H9 (cell line): ENCODE measurements at regions not wholly inside any gene's neighbourhood (a gene's known extent, or its start where the extent isn't known, plus 50 kb on each side); places are given as distances from the start of the nearest gene placed in this dataset.

Experiments
- DNase-seq: peaks from one replicate; pipeline ENCODE4 v3.0.0-alpha.2; 2017
- H2AFZ ChIP-seq: one replicate; pipeline ENCODE4 v1.6.1; 2013; ENCODE audit warnings: mild to moderate bottlenecking, low read length, control low read depth, moderate library complexity
- H2AK5ac ChIP-seq: 2 replicates; pipeline ENCODE4 v1.6.1; 2013; ENCODE audit warnings: low read length, control low read depth, mixed read lengths; ENCODE audit not compliant: insufficient read length
- H2BK120ac ChIP-seq: one replicate; pipeline ENCODE4 v1.6.1; 2013; ENCODE audit warnings: low read depth, mild to moderate bottlenecking, low read length, control low read depth, inconsistent platforms; ENCODE audit not compliant: poor library complexity, severe bottlenecking
- H2BK12ac ChIP-seq: 2 replicates; pipeline ENCODE4 v1.6.1; 2013; ENCODE audit warnings: low read length, control low read depth, mixed read lengths, low read depth; ENCODE audit not compliant: insufficient read length
- H2BK15ac ChIP-seq: 2 replicates; pipeline ENCODE4 v1.6.1; 2013; ENCODE audit warnings: low read depth, low read length, control low read depth
- H2BK20ac ChIP-seq: one replicate; pipeline ENCODE4 v1.6.1; 2013; ENCODE audit warnings: low read depth, mild to moderate bottlenecking, low read length, control low read depth, inconsistent platforms; ENCODE audit not compliant: poor library complexity, severe bottlenecking
- H2BK5ac ChIP-seq: 2 replicates; pipeline ENCODE4 v1.6.1; 2013; ENCODE audit warnings: low read length, control low read depth, mixed read lengths; ENCODE audit not compliant: insufficient read length
- H3K14ac ChIP-seq: 2 replicates; pipeline ENCODE4 v1.6.1; 2013; ENCODE audit warnings: low read length, control low read depth; ENCODE audit not compliant: insufficient read depth
- H3K18ac ChIP-seq: 2 replicates; pipeline ENCODE4 v1.6.1; 2013; ENCODE audit warnings: low read depth, mild to moderate bottlenecking, mixed read lengths, low read length, control low read depth; ENCODE audit not compliant: insufficient read length
- H3K23ac ChIP-seq: 2 replicates; pipeline ENCODE4 v1.6.1; 2013; ENCODE audit warnings: low read length, control low read depth, mixed read lengths, low read depth; ENCODE audit not compliant: insufficient read length
- H3K23me2 ChIP-seq: 2 replicates; pipeline ENCODE4 v1.6.1; 2013; ENCODE audit warnings: low read depth, mild to moderate bottlenecking, mixed read lengths, low read length, control low read depth; ENCODE audit not compliant: insufficient read length, poor library complexity, severe bottlenecking
- H3K27ac ChIP-seq: 2 replicates; pipeline ENCODE4 v1.5.1; 2013; ENCODE audit warnings: low read length, control low read depth, mixed read lengths, low read depth; ENCODE audit not compliant: insufficient read length
- H3K27me3 ChIP-seq: 2 replicates; pipeline ENCODE4 v1.6.1; 2013; ENCODE audit warnings: low read length, control low read depth, inconsistent platforms; ENCODE audit not compliant: insufficient read depth
- H3K4ac ChIP-seq: 2 replicates; pipeline ENCODE4 v1.6.1; 2013; ENCODE audit warnings: low read depth, mild to moderate bottlenecking, control low read depth, inconsistent platforms, low read length, moderate library complexity
- H3K4me1 ChIP-seq: 2 replicates; pipeline ENCODE4 v1.6.1; 2013; ENCODE audit warnings: low read length, control low read depth, inconsistent platforms; ENCODE audit not compliant: insufficient read depth
- H3K4me2 ChIP-seq: 2 replicates; pipeline ENCODE4 v1.6.1; 2013; ENCODE audit warnings: low read length, control low read depth, mixed read lengths; ENCODE audit not compliant: insufficient read length, insufficient read depth
- H3K56ac ChIP-seq: 2 replicates; pipeline ENCODE4 v1.6.1; 2013; ENCODE audit warnings: low read depth, mild to moderate bottlenecking, mixed read lengths, low read length, control low read depth; ENCODE audit not compliant: insufficient read length
- H3K79me1 ChIP-seq: 2 replicates; pipeline ENCODE4 v1.6.1; 2013; ENCODE audit warnings: low read depth, mild to moderate bottlenecking, moderate library complexity, low read length, control low read depth, inconsistent platforms; ENCODE audit not compliant: insufficient read depth, poor library complexity, severe bottlenecking
- H3K79me2 ChIP-seq: 2 replicates; pipeline ENCODE4 v1.6.1; 2013; ENCODE audit warnings: low read length, control low read depth, inconsistent platforms; ENCODE audit not compliant: insufficient read depth
- H3K9ac ChIP-seq: 2 replicates; pipeline ENCODE4 v1.6.1; 2013; ENCODE audit warnings: low read length, control low read depth, mixed read lengths; ENCODE audit not compliant: insufficient read length; ENCODE audit errors: extremely low read depth
- H3K9me3 ChIP-seq: one replicate; pipeline ENCODE4 v1.6.1; 2013; ENCODE audit warnings: low read depth, low read length, inconsistent platforms; ENCODE audit not compliant: control insufficient read depth
- H3T11ph ChIP-seq: one replicate; pipeline ENCODE4 v1.6.1; 2013; ENCODE audit warnings: mild to moderate bottlenecking, low read length, control low read depth, inconsistent platforms
- H4K20me1 ChIP-seq: one replicate; pipeline ENCODE4 v1.6.1; 2013; ENCODE audit not compliant: control insufficient read depth, insufficient read length, insufficient read depth
- H4K5ac ChIP-seq: 2 replicates; pipeline ENCODE4 v1.6.1; 2013; ENCODE audit warnings: low read depth, mild to moderate bottlenecking, mixed read lengths, low read length, control low read depth; ENCODE audit not compliant: insufficient read length
- H4K8ac ChIP-seq: replicated peaks from 2 replicates; pipeline ENCODE4 v1.6.1; 2013; ENCODE audit warnings: low read length, control low read depth, mixed read lengths, low read depth; ENCODE audit not compliant: insufficient read length
- H4K91ac ChIP-seq: 2 replicates; pipeline ENCODE4 v1.6.1; 2013; ENCODE audit warnings: low read depth, mild to moderate bottlenecking, moderate library complexity, mixed read lengths, low read length, control low read depth; ENCODE audit not compliant: insufficient read length
- H3K27ac Mint-ChIP-seq, 3 experiments: 2 replicates in 2 of 3; 3 replicates in 1 of 3; pipeline ENCODE4 v1.8.0; 2020 to 2021; ENCODE audit warnings: mixed read lengths in 3 of 3, mild to moderate bottlenecking in 1 of 3, moderate library complexity in 1 of 3
- H3K27me3 Mint-ChIP-seq: 2 replicates; pipeline ENCODE4 v1.8.0; 2021; ENCODE audit warnings: low read depth, mild to moderate bottlenecking, moderate library complexity, mixed read lengths
- H3K36me3 Mint-ChIP-seq, 3 experiments: 2 replicates in 2 of 3; 3 replicates in 1 of 3; pipeline ENCODE4 v1.8.0; 2020 to 2021; ENCODE audit warnings: low read depth in 3 of 3, mixed read lengths in 3 of 3; ENCODE audit not compliant: insufficient read depth in 1 of 3
- H3K4me1 Mint-ChIP-seq, 2 experiments: 2 replicates each; pipeline ENCODE4 v1.8.0; 2020; ENCODE audit warnings: mixed read lengths in 2 of 2
- H3K4me3 Mint-ChIP-seq, 2 experiments: 2 replicates in 1 of 2; 3 replicates in 1 of 2; pipeline ENCODE4 v1.8.0; 2020 to 2021; ENCODE audit warnings: mild to moderate bottlenecking in 2 of 2, mixed read lengths in 2 of 2, moderate library complexity in 1 of 2
- H3K9me3 Mint-ChIP-seq, 2 experiments: 2 replicates in 1 of 2; 3 replicates in 1 of 2; pipeline ENCODE4 v1.8.0; 2020; ENCODE audit warnings: mild to moderate bottlenecking in 2 of 2, mixed read lengths in 2 of 2, moderate library complexity in 1 of 2
- WGBS: extraction: QIAGEN DNeasy Blood & Tissue Kit; methylation state at CpG from one replicate; pipeline ENCODE4 v1.1.7; 2013; ENCODE audit warnings: missing lambda C conversion rate, low lambda C conversion rate, mixed read lengths; ENCODE audit not compliant: insufficient read length; ENCODE audit errors: extremely low coverage; 5-methylcytosine and 5-hydroxymethylcytosine counted together
- TF ChIP-seq, protein P1 (sequence below): fragments of 200-600 bp; sonication (generic); conservative IDR thresholded peaks from 3 replicates; pipeline ENCODE4 v1.8.0; 2021; ENCODE audit warnings: antibody characterized with exemption, mild to moderate bottlenecking

DNA sequence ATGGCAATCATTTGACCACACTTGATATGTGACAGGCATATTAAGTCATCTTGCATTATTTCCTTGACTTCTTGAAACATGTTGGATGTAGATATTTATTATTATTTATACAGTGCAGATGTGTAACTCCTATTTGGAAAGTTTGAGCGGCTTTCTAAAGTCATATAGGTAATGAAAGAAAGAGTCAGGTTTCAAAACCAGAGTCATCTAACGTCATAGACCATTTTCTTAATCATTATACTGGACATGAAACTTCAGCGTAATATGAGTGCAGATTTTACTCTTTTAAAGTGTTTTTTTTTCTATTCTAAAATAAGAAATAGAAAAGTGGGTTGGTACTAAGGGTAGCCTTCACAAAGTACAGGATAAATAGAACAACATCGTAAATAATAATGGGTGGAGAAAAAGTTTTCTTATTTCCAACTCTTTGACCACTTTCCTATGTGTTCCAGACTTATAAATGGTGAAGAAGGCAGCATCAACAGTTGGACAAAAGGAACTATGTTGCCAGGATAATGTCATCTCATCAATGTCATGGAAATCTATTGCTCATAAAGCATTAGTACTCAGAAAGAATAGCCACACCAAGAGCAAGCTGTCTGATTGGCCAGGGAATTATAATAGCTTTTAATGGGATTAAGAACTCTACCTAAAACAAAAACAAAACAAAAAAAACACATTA is 108.0 kb upstream of the PCDH18 start:
- no peaks in the 10 kb centered on the region for H3K23me2 ChIP-seq
- Mint-ChIP-seq H3K27me3 (no peaks in the 10 kb centered on the region), H3K4me1 (peaks cover 4 to 6% of the 10 kb centered on the region in 2 experiments), H3K27ac (no peak overlapping the region), H3K9me3 (no peaks in the 10 kb centered on the region), H3K4me3 (no peak overlapping the region), H3K36me3 (no peaks in the 10 kb centered on the region)
- H2AFZ ChIP-seq, result no peak overlapping the region
- no peak overlapping the region for H3K56ac ChIP-seq
- H3K79me1 ChIP-seq, result no peaks in the 10 kb centered on the region
- H3K4me1 ChIP-seq, result no peaks in the 10 kb centered on the region
- no peak overlapping the region for H3K4ac ChIP-seq
- no peak for DNase-seq
- no peak overlapping the region for H3K9ac ChIP-seq
- no peak overlapping the region for H3K23ac ChIP-seq
- no peak overlapping the region for H2AK5ac ChIP-seq
- H4K20me1 ChIP-seq, result no peaks in the 10 kb centered on the region
- no peak overlapping the region for H4K91ac ChIP-seq
- H3K27ac ChIP-seq, result no peak overlapping the region
- no peak overlapping the region for H4K5ac ChIP-seq
- no peaks in the 10 kb centered on the region for H3K79me2 ChIP-seq
- H3K18ac ChIP-seq, result no peak overlapping the region
- H3K9me3 ChIP-seq, result no peaks in the 10 kb centered on the region
- H4K8ac ChIP-seq, result no peak overlapping the region
- no peak overlapping the region for H2BK15ac ChIP-seq
- no peak overlapping the region for H3K14ac ChIP-seq
- no peak overlapping the region for H2BK5ac ChIP-seq
- H2BK120ac ChIP-seq, result no peak overlapping the region
- TF ChIP-seq, protein P1, sequence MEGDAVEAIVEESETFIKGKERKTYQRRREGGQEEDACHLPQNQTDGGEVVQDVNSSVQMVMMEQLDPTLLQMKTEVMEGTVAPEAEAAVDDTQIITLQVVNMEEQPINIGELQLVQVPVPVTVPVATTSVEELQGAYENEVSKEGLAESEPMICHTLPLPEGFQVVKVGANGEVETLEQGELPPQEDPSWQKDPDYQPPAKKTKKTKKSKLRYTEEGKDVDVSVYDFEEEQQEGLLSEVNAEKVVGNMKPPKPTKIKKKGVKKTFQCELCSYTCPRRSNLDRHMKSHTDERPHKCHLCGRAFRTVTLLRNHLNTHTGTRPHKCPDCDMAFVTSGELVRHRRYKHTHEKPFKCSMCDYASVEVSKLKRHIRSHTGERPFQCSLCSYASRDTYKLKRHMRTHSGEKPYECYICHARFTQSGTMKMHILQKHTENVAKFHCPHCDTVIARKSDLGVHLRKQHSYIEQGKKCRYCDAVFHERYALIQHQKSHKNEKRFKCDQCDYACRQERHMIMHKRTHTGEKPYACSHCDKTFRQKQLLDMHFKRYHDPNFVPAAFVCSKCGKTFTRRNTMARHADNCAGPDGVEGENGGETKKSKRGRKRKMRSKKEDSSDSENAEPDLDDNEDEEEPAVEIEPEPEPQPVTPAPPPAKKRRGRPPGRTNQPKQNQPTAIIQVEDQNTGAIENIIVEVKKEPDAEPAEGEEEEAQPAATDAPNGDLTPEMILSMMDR, result no peak
- no peak overlapping the region for H2BK12ac ChIP-seq
- no peak overlapping the region for H2BK20ac ChIP-seq
- WGBS, result no CpG with 5 or more reads among the region's 4 CpGs
- no peak overlapping the region for H3T11ph ChIP-seq
- H3K4me2 ChIP-seq, result no peak overlapping the region
- no peaks in the 10 kb centered on the region for H3K27me3 ChIP-seq
